MM.1S (cell line): ENCODE measurements at regions not wholly inside any gene's neighbourhood (a gene's known extent, or its start where the extent isn't known, plus 50 kb on each side); places are given as distances from the start of the nearest gene placed in this dataset.

ENCODE experiments used
- CTCF ChIP-seq: fragments of 300-600 bp; sonication (generic); IDR thresholded peaks from 2 replicates; pipeline ENCODE4 v1.5.1; 2016; ENCODE audit warnings: antibody characterized with exemption, low read length, mixed read lengths
- EZH2 ChIP-seq: fragments of 300-600 bp; sonication (generic); optimal IDR thresholded peaks from 2 replicates; pipeline ENCODE3; 2017; ENCODE audit warnings: low read depth, mild to moderate bottlenecking, antibody characterized with exemption, low read length, mixed read lengths

GRCh38 chr1:121566346-121566745, 381.6 kb downstream of the SRGAP2C start:
- TF ChIP-seq CTCF = no peak
- TF ChIP-seq EZH2 = no peak
